MM.1S (cell line): ENCODE measurements at regions not wholly inside any gene's neighbourhood (a gene's known extent, or its start where the extent isn't known, plus 50 kb on each side); places are given as distances from the start of the nearest gene placed in this dataset.
"Not testable (repeated sequence)": the region's sequence is repeated elsewhere in the genome, so short reads cannot be mapped to it uniquely, and the experiment has no call there.

Experiments
- DNase-seq: peaks from one replicate; pipeline ENCODE4 v3.0.0-alpha.2; 2015
- H2AFZ ChIP-seq: fragments of 300-600 bp; sonication (generic); 2 replicates; pipeline ENCODE4 v1.6.0; 2016; ENCODE audit warnings: antibody characterized with exemption, low read length
- H3F3A ChIP-seq: fragments of 300-600 bp; sonication (generic); 2 replicates; pipeline ENCODE4 v1.6.1; 2016; ENCODE audit warnings: mild to moderate bottlenecking, antibody characterized with exemption, low read length, moderate library complexity, mixed read lengths; ENCODE audit not compliant: insufficient read depth
- H3K27ac ChIP-seq: fragments of 300-600 bp; sonication (generic); 2 replicates; pipeline ENCODE4 v1.5.1; 2016; ENCODE audit warnings: mild to moderate bottlenecking, low read length
- H3K27me3 ChIP-seq: fragments of 300-600 bp; sonication (generic); replicated peaks from 2 replicates; pipeline ENCODE4 v1.6.0; 2016; ENCODE audit warnings: low read length; ENCODE audit not compliant: insufficient read depth
- H3K36me3 ChIP-seq: fragments of 300-600 bp; sonication (generic); replicated peaks from 2 replicates; pipeline ENCODE4 v1.6.1; 2016; ENCODE audit warnings: mild to moderate bottlenecking, low read length, mixed read lengths; ENCODE audit not compliant: insufficient read depth
- H3K4me1 ChIP-seq: fragments of 300-600 bp; sonication (generic); 2 replicates; pipeline ENCODE4 v1.6.1; 2016; ENCODE audit warnings: low read length, mixed read lengths
- H3K4me2 ChIP-seq: fragments of 300-600 bp; sonication (generic); 2 replicates; pipeline ENCODE4 v1.6.0; 2016; ENCODE audit warnings: low read depth, low read length
- H3K4me3 ChIP-seq: fragments of 300-600 bp; sonication (generic); 2 replicates; pipeline ENCODE4 v1.5.1; 2016; ENCODE audit warnings: low read length, mixed read lengths
- H3K79me2 ChIP-seq: fragments of 300-600 bp; sonication (generic); 2 replicates; pipeline ENCODE4 v1.6.1; 2016; ENCODE audit warnings: mixed run types, low read length, mixed read lengths
- H3K9ac ChIP-seq: fragments of 300-600 bp; sonication (generic); 2 replicates; pipeline ENCODE4 v1.6.1; 2016; ENCODE audit warnings: low read length, mixed read lengths
- H3K9me2 ChIP-seq: fragments of 300-600 bp; sonication (generic); replicated peaks from 2 replicates; pipeline ENCODE4 v1.6.1; 2016; ENCODE audit warnings: mild to moderate bottlenecking, low read length, mixed read lengths; ENCODE audit not compliant: insufficient read depth
- H3K9me3 ChIP-seq: fragments of 300-600 bp; sonication (generic); replicated peaks from 2 replicates; pipeline ENCODE4 v1.6.1; 2016; ENCODE audit warnings: mild to moderate bottlenecking, low read length, mixed read lengths; ENCODE audit not compliant: insufficient read depth
- H4K20me1 ChIP-seq: fragments of 300-600 bp; sonication (generic); 2 replicates; pipeline ENCODE4 v1.6.1; 2016; ENCODE audit warnings: mild to moderate bottlenecking, low read length, moderate library complexity, mixed read lengths; ENCODE audit not compliant: insufficient read depth
- EZH2 ChIP-seq: fragments of 300-600 bp; sonication (generic); optimal IDR thresholded peaks from 2 replicates; pipeline ENCODE3; 2017; ENCODE audit warnings: low read depth, mild to moderate bottlenecking, antibody characterized with exemption, low read length, mixed read lengths
- EZH2phosphoT487 ChIP-seq: fragments of 300-600 bp; sonication (generic); IDR thresholded peaks from 2 replicates; pipeline ENCODE4 v1.6.1; 2018; ENCODE audit warnings: antibody characterized with exemption, low read length
- TF ChIP-seq, protein P1 (sequence below): fragments of 300-600 bp; sonication (generic); IDR thresholded peaks from 2 replicates; pipeline ENCODE4 v1.5.1; 2016; ENCODE audit warnings: antibody characterized with exemption, low read length, mixed read lengths

DNA sequence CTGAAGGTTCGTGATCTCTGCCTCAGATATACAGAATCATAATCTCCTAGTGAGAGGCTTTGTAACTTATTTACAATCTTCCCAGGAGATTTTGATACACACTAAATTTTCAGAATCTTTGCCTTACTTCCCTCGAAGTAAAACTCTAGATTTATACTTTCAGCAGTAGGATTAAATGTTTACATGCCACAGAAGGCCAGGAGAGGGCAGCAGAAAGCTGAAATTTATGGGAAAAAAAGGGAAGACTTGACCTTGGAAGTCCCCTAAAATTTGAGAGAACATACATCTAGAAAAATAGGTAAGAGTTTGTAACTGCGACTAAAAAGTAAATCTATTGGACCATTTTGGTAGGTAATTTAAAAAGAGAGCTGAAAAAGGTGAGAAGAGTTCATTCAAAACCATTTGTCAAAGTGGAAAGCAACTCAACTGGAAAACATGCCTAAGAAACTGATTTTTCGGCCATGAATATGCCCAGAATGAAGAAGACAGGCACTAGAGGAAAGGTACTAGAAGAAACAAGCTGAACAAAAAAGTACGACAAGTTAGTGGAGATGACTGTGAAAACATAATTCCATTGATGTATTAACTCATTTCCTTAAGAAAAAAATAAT lies 242.0 kb upstream of the MDGA2 start:
- Histone ChIP-seq H2AFZ (no peak overlapping the region), H3K4me3 (no peak overlapping the region), H3K9ac (no peak overlapping the region)

GRCh38 chr14:47901141-47901540 lies 225.7 kb upstream of the MDGA2 start:
- H3K9me2 ChIP-seq, H3K9ac ChIP-seq, H3K4me3 ChIP-seq, H3K79me2 ChIP-seq, H3K4me1 ChIP-seq, H2AFZ ChIP-seq, H3K36me3 ChIP-seq, H4K20me1 ChIP-seq, H3K27ac ChIP-seq, H3K4me2 ChIP-seq, DNase-seq, H3K9me3 ChIP-seq, H3K27me3 ChIP-seq, H3F3A ChIP-seq: not testable (repeated sequence)

More for the DNA sequence above, 242.0 kb upstream of the MDGA2 start:
- H4K20me1 ChIP-seq = no peaks in the 10 kb centered on the region
- no peaks in the 10 kb centered on the region for H3F3A ChIP-seq
- H3K79me2 ChIP-seq = no peaks in the 10 kb centered on the region
- no peak overlapping the region for H3K4me2 ChIP-seq
- no peaks in the 10 kb centered on the region for H3K4me1 ChIP-seq
- TF ChIP-seq EZH2phosphoT487 = no peak
- TF ChIP-seq, protein P1, sequence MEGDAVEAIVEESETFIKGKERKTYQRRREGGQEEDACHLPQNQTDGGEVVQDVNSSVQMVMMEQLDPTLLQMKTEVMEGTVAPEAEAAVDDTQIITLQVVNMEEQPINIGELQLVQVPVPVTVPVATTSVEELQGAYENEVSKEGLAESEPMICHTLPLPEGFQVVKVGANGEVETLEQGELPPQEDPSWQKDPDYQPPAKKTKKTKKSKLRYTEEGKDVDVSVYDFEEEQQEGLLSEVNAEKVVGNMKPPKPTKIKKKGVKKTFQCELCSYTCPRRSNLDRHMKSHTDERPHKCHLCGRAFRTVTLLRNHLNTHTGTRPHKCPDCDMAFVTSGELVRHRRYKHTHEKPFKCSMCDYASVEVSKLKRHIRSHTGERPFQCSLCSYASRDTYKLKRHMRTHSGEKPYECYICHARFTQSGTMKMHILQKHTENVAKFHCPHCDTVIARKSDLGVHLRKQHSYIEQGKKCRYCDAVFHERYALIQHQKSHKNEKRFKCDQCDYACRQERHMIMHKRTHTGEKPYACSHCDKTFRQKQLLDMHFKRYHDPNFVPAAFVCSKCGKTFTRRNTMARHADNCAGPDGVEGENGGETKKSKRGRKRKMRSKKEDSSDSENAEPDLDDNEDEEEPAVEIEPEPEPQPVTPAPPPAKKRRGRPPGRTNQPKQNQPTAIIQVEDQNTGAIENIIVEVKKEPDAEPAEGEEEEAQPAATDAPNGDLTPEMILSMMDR = peak; percentile 44
- TF ChIP-seq EZH2 = no peak
- no peaks in the 10 kb centered on the region for H3K9me2 ChIP-seq
- H3K27me3 ChIP-seq = no peaks in the 10 kb centered on the region
- H3K9me3 ChIP-seq = no peaks in the 10 kb centered on the region
- no peak overlapping the region for H3K27ac ChIP-seq
- H3K36me3 ChIP-seq = no peaks in the 10 kb centered on the region
- DNase-seq = peak; percentile 20

DNA sequence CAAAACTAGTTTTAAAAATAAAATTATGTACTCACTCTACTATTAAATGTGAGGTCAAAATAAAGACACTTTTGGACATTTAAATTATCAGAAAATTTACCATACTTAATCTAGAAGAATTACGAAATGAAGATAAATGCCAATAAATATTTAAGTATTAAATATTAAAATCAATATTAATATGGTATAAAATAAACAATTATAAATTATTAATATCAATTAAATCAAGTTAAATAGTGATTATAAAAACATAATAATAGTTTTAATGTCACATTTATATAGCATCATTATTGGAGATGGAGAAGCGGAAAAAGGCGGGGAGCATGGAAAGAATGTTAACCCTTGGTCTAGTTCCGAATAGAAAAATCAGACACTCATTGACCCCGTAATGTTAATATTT lies 224.3 kb upstream of the MDGA2 start:
- Histone ChIP-seq H3K4me3 (no peak overlapping the region), H3F3A (no peaks in the 10 kb centered on the region), H3K27me3 (no peaks in the 10 kb centered on the region), H3K79me2 (no peaks in the 10 kb centered on the region), H3K9me3 (no peaks in the 10 kb centered on the region), H2AFZ (no peak overlapping the region), H3K9me2 (no peaks in the 10 kb centered on the region), H3K36me3 (no peaks in the 10 kb centered on the region), H4K20me1 (no peaks in the 10 kb centered on the region), H3K9ac (no peak overlapping the region), H3K4me1 (no peaks in the 10 kb centered on the region), H3K4me2 (no peak overlapping the region), H3K27ac (no peak overlapping the region)
- DNase-seq = no peak
- no peak for TF ChIP-seq EZH2
- no peak for TF ChIP-seq EZH2phosphoT487
- TF ChIP-seq, protein P1 = no peak

DNA sequence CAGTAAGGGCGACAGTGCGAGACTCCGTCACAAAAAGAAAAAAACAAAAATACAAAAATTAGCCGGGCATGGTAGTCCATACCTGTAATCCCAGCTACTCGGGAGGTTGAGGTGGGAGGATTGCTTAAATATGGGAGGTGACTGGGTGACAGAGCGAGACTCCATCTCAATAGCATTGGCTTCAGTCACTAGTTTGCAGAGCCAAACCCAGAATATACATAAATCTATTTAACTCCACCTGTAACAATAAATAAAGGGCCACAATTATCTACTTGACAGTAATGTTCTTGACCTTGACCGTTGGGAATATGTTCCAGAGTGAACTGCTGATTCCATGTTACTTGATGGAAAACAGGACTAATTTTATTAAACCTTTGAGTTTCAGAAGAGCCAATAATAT lies 198.9 kb upstream of the MDGA2 start:
- Histone ChIP-seq H3K27ac (no peak overlapping the region), H3K4me2 (no peak overlapping the region), H3K4me3 (no peak overlapping the region), H3K4me1 (no peaks in the 10 kb centered on the region), H3K79me2 (no peaks in the 10 kb centered on the region), H3F3A (no peaks in the 10 kb centered on the region), H4K20me1 (no peaks in the 10 kb centered on the region), H2AFZ (no peak overlapping the region), H3K9me3 (no peaks in the 10 kb centered on the region), H3K27me3 (no peaks in the 10 kb centered on the region), H3K9me2 (no peaks in the 10 kb centered on the region), H3K9ac (no peak overlapping the region), H3K36me3 (no peaks in the 10 kb centered on the region)
- TF ChIP-seq EZH2phosphoT487 (no peak), EZH2 (no peak)
- TF ChIP-seq, protein P1 = no peak
- no peak for DNase-seq
